Pancreas (tissue), 10 donors: ENCODE measurements at regions not wholly inside any gene's neighbourhood (a gene's known extent, or its start where the extent isn't known, plus 50 kb on each side); places are given as distances from the start of the nearest gene placed in this dataset.
"Not testable (repeated sequence)": the region's sequence is repeated elsewhere in the genome, so short reads cannot be mapped to it uniquely, and the experiment has no call there.

Experiments used
- ATAC-seq, 4 donors: fragments of 200-7000 bp; cut with Tn5 transposase; one replicate each; pipeline versions ENCODE4 v1.8.0 to v1.9.1; 2020; ENCODE audit warnings: mild to moderate bottlenecking in 4 of 4, moderate library complexity in 4 of 4
- DNase-seq, 6 donors: peaks; one replicate each; pipeline ENCODE4 v3.0.0-alpha.2; 2020
- FAIRE-seq: peaks from 2 replicates; lab custom pipeline; 2012; peaks lifted over from hg19 to GRCh38; lab: Jason Lieb, UNC
- H3K27ac ChIP-seq, 4 donors: fragments of 200-600 bp; sonication (generic); 1 replicate in 3 of 4; 2 replicates in 1 of 4; pipeline versions ENCODE4 v1.5.0 to v1.8.0; 2020
- H3K27me3 ChIP-seq, 4 donors: fragments of 200-600 bp; one replicate each; pipeline ENCODE4 v1.8.0; 2021
- H3K36me3 ChIP-seq, 3 donors: fragments of 200-600 bp; sonication (generic) in 1 of 3; one replicate each; pipeline versions ENCODE4 v1.5.0 to v1.8.0; 2020 to 2021
- H3K4me1 ChIP-seq, 3 donors: fragments of 200-600 bp; one replicate each; pipeline ENCODE4 v1.8.0; 2021
- H3K4me3 ChIP-seq, 4 donors: fragments of 200-600 bp; sonication (generic) in 2 of 4; one replicate each; pipeline versions ENCODE4 v1.5.0 to v1.8.0; 2020 to 2021
- H3K9me3 ChIP-seq, 4 donors: fragments of 200-600 bp; one replicate each; pipeline ENCODE4 v1.8.0; 2021
- CTCF ChIP-seq, 4 donors: fragments of 200-600 bp; sonication (generic) in 3 of 4; IDR thresholded peaks; one replicate each; pipeline versions ENCODE4 v1.5.0 to v1.8.0; 2021; ENCODE audit warnings: antibody characterized with exemption in 4 of 4
- WGBS, 2 donors: extraction: QIAGEN DNeasy Blood & Tissue Kit; methylation state at CpG; one replicate each; pipeline ENCODE4 v1.1.7; 2013; 5-methylcytosine and 5-hydroxymethylcytosine counted together
- intact Hi-C, 3 donors: fragments of 100-400 bp; cut with DNase I; formaldehyde crosslinking; loops; one replicate each; pipeline versions ENCODE4 v1.11.1 to v1.14.2; 2022
- donor health status: healthy with polysubstance abuse.
- donor health status: DM: no; HTN: no; CAD: no; lungs with moderate emphysema.
- donor health status: DM: no; HTN: no; CAD: no.
- donor health status: control.
- donor health status: control.
- donor health status: Bipolar disorder and iron deficiency.
- donor health status: DM: yes; HTN: yes; CAD: no.
- donor health status: DM: no; HTN: no; CAD: no.
- donor health status: DM: no; HTN: no; CAD: no.
- donor health status: DM: yes; HTN: yes; CAD: no.

GRCh38 chr4:64814616-64815015, 405.4 kb upstream of the TECRL start:
- Histone ChIP-seq H3K36me3 (no peaks in the 10 kb centered on the region), H3K27ac (no peak overlapping the region), H3K27me3 (no peaks in the 10 kb centered on the region), H3K4me3 (no peak overlapping the region), H3K4me1 (no peaks in the 10 kb centered on the region), H3K9me3 (no peaks in the 10 kb centered on the region)
- no peak for FAIRE-seq
- whole genome bisulfite sequencing, 2 donors = 59 to 78% methylated on average over 2 of the region's 2 CpGs
- DNase-seq = no peak
- intact Hi-C loops = no loop called here
- ATAC-seq = no peak
- TF ChIP-seq CTCF (IDR thresholded peaks at IDR 0.05) = no peak

- Histone ChIP-seq H3K4me1 (no peaks in the 10 kb centered on the region), H3K27me3 (no peaks in the 10 kb centered on the region), H3K4me3 (no peak overlapping the region), H3K9me3 (no peaks in the 10 kb centered on the region), H3K36me3 (no peaks in the 10 kb centered on the region), H3K27ac (no peak overlapping the region)
- 41 to 54% methylated on average over 2 of the region's 2 CpGs for WGBS, 2 donors
- FAIRE-seq (no peak), ATAC-seq (no peak), DNase-seq (no peak)
- intact Hi-C loops = no loop called here
- no peak for TF ChIP-seq CTCF (IDR thresholded peaks at IDR 0.05)
Observed at GRCh38 chr4:64807821-64808220, 398.6 kb upstream of the TECRL start.

- peak in 1 of 6 donors; percentile 9 for DNase-seq
- Histone ChIP-seq H3K9me3 (no peaks in the 10 kb centered on the region), H3K4me3 (no peak overlapping the region), H3K36me3 (no peaks in the 10 kb centered on the region), H3K4me1 (no peaks in the 10 kb centered on the region), H3K27ac (no peak overlapping the region), H3K27me3 (no peaks in the 10 kb centered on the region)
- intact Hi-C loops = no loop called here
- no peak for TF ChIP-seq CTCF (IDR thresholded peaks at IDR 0.05)
- WGBS, 2 donors = 71 to 78% methylated on average over 7 of the region's 7 CpGs
- FAIRE-seq = no peak
- no peak for ATAC-seq
Observed at GRCh38 chr4:64799751-64800150, 390.5 kb upstream of the TECRL start.

- 84 to 87% methylated on average over 4 of the region's 4 CpGs for WGBS, 2 donors
Observed at GRCh38 chr4:64798828-64799227, 389.6 kb upstream of the TECRL start.

GRCh38 chr4:64796581-64796980, 387.3 kb upstream of the TECRL start:
- H3K27me3 ChIP-seq = no peaks in the 10 kb centered on the region
- FAIRE-seq (no peak), ATAC-seq (no peak), DNase-seq (no peak)
- H3K4me3 ChIP-seq = no peak overlapping the region
- intact Hi-C loops = no loop called here
- H3K9me3 ChIP-seq = no peaks in the 10 kb centered on the region
- H3K36me3 ChIP-seq = no peaks in the 10 kb centered on the region
- H3K4me1 ChIP-seq = no peaks in the 10 kb centered on the region
- TF ChIP-seq CTCF (IDR thresholded peaks at IDR 0.05) = no peak
- H3K27ac ChIP-seq = no peak overlapping the region
- WGBS, 2 donors = 72 to 77% methylated on average over 2 of the region's 2 CpGs

More at GRCh38 chr4:64798828-64799227, 389.6 kb upstream of the TECRL start:
- DNase-seq, H3K4me1 ChIP-seq, intact Hi-C loops, H3K4me3 ChIP-seq, H3K9me3 ChIP-seq, ATAC-seq, H3K36me3 ChIP-seq, FAIRE-seq, H3K27ac ChIP-seq, H3K27me3 ChIP-seq: not testable (repeated sequence)
